GM18858 (cell line): ENCODE measurements at regions not wholly inside any gene's neighbourhood (a gene's known extent, or its start where the extent isn't known, plus 50 kb on each side); places are given as distances from the start of the nearest gene placed in this dataset.
"Not testable (repeated sequence)": the region's sequence is repeated elsewhere in the genome, so short reads cannot be mapped to it uniquely, and the experiment has no call there.

ENCODE experiments used
- ATAC-seq: cut with Tn5 transposase; IDR thresholded peaks from one replicate; pipeline ENCODE4 v1.9.1; 2021; ENCODE audit not compliant: unreplicated experiment

DNA sequence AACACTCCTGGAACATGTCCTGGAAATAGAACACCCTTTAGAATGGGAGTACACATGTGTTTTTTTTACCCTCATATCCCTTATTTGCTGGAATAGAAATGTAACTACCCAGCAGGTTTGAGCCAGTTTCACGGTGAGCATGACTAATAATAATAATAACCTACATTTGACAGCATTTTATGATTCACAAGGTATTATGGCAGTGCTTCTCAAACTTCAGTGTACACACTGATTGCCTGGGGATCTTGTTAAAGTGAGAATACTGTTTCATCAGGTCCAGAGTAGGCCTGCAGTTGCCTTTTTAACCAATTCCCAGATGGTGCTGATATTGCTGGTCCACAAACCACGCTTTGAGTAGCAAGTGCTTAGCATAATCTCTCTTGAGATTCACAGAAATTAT, 63.9 kb downstream of the NFKBIZ start:
- no peak for ATAC-seq

DNA sequence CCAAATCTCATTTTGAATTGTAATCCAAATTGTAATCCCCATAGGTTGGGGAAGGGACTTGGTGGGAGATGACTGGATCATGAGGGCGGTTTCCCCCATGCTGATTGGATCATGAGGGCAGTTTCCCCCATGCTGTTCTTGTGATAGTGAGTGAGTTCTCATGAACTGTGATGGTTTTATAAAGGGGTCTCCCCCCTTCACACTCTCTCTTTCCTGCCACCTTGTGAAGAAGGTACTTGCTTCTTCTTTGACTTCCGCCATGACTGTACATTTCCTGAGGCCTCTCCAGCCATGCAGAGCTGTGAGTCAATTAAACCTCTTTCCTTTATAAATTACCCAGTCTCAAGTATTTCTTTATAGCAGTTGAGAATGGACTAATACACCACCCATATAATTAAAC, 68.4 kb downstream of the NFKBIZ start:
- not testable (repeated sequence) for ATAC-seq

GRCh38 chr3:101922151-101922725, 72.9 kb downstream of the NFKBIZ start:
- not testable (repeated sequence) for ATAC-seq

- not testable (repeated sequence) for ATAC-seq
Observed at GRCh38 chr3:101924621-101925020, 75.3 kb downstream of the NFKBIZ start.

DNA sequence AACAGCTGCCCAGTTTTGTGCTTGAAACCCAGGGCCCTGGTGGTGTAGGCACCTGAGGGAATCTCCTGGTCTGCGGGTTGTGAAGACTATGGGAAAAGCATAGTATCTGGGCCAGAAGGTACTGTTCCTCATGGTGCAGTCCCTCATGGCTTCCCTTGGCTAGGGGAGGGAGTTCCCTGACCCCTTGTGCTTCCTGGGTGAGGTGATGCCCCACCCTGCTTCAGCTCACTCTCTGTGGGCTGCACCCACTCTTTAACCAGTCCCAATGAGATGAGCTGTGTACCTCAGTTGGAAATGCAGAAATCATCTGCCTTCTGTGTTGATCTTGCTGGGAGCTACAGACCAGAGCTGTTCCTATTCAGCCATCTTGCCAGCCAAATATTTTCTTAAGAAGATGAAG, 75.8 kb downstream of the NFKBIZ start:
- ATAC-seq, result not testable (repeated sequence)

DNA sequence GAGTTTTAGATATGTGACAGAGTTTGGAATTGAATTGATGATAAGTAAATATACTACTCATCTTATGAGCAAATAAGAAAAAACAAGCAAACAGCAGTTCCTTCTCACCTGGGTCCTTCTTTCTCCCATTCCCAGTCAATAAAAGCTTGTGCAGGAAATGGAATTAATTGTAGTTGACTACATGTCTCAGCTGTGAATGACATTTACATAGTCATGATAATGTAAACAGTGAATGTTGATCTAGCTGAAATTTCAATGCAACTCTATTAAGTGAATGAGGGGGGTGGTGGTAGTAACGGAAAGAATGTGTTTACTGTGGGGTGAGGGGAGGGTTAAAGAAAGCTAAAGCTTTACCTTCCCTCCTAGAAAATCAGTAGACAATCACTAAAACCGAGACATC, 76.2 kb downstream of the NFKBIZ start:
- no peak for ATAC-seq

DNA sequence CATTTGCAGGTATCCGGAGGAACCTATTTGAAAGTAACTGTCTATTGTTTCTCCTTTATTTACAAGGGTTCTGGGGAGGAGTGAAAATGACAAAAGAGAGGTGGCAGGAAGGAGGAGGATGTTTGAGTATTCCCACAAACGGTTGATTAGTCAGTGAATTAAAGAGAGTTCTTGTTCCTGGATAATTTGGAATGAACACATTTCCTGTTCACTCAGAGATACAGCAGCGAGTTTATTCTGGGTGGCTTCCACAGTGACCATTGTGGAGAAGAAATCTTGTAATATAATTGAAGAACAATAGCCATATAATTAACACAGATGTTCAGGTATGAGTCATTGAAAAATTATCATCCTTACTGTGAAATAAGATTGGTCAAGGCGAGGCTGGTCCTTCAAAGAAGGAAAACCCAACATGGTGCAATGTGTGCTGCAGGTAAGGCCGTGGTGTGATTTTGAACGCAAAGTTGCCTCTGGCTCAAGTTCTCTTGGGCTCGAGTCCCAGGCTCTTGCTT, 77.3 kb downstream of the NFKBIZ start:
- ATAC-seq, result no peak

DNA sequence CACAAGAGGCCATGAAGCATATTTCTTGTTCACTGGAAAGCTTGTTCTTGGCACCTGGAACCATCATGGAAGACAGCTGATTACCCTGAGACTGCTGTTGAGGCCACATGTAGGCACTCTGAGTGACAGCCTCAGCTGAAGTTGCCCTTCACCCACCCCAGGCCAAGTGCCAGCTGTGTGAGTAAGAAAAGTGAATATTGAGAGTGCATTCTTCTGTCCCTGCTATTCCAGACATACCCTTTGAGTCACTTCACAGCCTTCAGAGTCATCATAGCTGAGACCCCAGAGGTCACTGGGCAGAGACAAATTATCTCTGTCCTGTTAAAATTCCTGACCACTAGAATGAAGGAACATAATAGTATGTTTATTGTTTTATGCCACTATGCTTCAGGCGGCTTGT, 79.6 kb downstream of the NFKBIZ start:
- ATAC-seq, result no peak

GRCh38 chr3:101931081-101931480, 81.8 kb downstream of the NFKBIZ start:
- ATAC-seq, result no peak

DNA sequence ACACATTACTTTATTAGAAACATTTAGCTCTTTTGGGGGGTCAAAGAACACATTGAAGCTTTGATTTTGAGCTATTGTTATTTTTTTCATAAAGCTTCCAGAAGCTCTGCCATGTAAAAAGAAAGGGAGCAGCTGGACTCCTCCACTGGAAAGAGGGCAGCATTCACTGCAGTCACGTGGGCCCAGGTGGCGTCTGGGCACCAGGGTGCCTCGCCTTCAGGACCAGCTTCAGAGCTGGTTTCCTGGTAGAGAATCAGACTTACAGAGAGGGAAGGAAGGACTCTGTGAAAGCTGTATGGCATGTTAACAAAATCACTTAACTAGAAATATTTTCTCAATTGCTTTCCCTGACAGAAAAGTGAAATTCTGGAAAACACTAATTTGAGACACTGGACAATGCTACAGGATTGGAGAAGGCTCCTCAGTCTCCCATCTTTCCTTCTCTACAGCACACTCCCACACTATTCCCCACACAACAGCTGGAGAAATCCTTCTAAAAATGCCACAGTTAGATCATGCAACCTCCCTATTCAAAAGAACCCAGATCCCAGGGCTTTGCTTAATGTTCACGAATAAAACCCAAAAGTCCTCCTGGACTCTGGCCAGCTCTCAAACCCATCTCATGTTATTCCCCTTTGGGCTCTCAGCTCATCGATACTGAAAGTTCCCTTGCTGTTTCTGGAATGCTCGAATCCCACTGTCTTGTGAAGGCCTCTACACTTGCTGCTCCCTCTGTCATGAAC, 83.2 kb downstream of the NFKBIZ start:
- no peak for ATAC-seq

GRCh38 chr3:101936419-101937356, 87.4 kb downstream of the NFKBIZ start:
- ATAC-seq, result peak; percentile 91

GRCh38 chr3:101938262-101938847, 89.0 kb downstream of the NFKBIZ start:
- peak; percentile 46 for ATAC-seq

- ATAC-seq, result no peak
Observed at GRCh38 chr3:101939361-101940049, 90.2 kb downstream of the NFKBIZ start.

DNA sequence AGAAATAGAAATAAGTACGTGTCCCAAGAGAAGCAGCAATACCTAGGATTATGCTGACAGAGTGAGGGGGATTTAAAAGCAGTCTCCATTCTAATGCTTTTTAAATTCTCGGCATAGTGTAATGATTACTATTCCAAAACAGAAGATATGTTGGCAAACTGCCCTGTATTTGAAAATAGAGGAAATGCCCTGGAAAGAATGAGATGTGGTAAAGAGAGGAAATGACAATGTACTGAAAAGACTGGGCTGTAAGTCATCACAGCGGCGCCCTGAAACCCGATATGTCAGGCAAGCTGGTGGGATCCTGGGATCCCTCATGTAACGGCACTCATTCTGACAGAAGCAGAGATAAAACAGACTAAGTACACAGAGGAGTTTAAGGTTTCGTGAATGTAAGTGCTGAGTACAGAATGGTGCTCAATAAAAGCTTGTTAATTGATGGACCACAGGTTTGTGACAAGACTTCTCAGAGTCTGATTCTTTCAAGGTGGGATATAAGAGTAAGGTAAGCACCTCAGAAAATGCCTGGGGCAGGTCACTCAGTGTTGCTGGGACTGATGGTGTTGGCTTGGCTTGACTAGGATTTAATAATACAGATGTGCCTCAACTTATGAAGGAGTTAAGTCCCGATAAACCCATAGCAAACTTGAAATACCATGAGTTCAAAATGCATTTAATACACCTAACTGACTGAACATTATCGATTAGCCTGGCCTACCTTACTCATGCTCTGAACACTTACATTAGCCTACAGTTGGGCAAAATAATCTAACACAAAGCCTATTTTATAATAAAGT, 91.4 kb downstream of the NFKBIZ start:
- no peak for ATAC-seq

DNA sequence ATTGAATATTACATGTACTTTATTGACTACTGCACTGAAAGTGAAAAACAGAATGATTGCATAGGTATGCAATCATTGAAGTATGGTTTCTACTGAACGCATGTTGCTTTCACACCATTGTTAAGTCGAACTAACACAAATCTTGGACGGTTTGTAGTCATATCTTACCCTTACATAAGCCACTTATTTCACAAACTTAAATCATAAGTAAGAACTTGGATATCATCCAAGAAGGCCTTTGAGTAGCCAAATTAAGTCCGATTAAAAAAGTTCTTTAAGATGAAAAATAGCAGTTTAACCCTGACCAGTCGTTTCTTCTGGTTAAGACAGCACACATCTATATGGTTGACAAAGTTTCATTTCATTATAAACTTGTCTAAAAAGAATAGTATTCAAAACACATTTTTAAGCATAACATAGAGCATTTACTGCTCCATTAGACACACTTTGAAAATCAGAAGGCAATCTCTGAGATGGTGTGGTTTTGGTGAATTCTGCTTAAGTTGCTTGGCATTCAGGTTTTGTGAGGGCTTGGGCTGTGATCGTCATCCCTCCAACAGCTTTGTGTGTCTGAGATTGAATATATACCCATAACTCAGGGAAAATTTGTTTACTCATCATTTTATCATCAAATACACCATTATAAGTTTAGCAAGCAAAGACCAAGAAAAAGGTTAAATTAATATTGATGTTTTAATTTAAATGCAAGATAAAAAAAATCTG, 92.2 kb downstream of the NFKBIZ start:
- ATAC-seq, result no peak

DNA sequence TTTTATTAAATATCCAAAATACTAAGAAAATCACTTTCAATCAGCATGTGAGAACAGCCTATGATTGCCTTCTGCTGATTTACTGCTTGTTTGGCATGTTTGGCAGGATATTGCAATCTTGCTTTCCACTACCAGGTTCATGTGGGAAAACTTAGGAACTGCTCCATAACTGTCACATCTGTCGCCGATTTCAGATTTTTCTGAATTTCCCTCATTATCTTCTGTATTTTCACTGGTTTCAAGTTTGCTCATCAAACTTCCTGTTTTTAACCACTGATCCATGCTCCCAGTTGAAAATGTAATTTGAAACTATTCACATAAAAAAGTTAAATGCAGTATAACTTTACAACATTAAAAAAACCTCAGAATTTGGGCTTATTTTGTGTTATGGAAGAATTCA, 93.0 kb downstream of the NFKBIZ start:
- ATAC-seq, result no peak

- ATAC-seq, result peak; percentile 29
Observed at GRCh38 chr3:101943029-101943428, 93.7 kb downstream of the NFKBIZ start.

DNA sequence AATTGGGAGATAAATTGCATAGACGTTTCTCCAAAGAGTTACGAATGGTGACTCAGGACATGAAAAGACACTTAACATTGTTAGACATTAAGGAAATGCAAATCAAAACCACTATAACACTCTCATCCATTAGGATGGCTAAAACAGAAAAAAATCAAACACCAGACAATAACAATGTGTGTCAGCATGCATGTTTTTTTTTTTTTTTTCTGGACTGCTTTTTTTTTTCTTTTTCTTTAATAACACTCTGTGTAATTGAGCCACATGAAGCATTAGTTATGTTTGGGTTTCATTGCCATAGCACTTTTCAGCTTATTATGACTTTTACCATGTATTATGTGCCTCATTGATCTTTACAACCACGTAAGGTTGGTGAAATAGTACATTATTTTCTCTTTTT, 95.0 kb downstream of the NFKBIZ start:
- no peak for ATAC-seq

DNA sequence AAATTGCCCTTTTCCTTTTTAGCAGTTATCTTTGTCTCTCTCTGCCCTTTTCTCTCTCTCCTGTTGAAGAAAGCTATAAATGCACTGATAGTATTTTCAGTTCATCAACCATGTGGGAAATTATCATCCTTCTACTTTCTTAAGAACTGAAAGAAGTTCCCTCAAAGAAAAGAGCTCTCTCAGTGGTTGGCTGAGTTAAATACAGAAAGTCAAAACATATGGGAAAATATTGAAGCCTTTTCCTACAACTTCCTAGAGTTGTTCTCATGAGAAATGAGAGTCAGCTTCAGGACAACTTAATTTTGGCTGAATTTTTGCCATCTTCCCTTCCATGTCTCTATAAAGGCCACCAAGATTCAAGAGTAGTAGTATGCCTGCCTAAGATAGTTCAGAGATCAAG, 96.7 kb downstream of the NFKBIZ start:
- no peak for ATAC-seq
